T-cell (primary cell): ENCODE measurements at regions not wholly inside any gene's neighbourhood (a gene's known extent, or its start where the extent isn't known, plus 50 kb on each side); places are given as distances from the start of the nearest gene placed in this dataset.

Experiments
- ATAC-seq, 4 experiments: fragments of 200-7000 bp in 3 of 4; fragments of 150-1000 bp in 1 of 4; cut with Tn5 transposase; replicated peaks in 1 of 4; 1 replicate in 3 of 4; 2 replicates in 1 of 4; pipeline ENCODE4 v1.10.0; 2021; ENCODE audit warnings: moderate library complexity in 3 of 4, mild to moderate bottlenecking in 2 of 4, moderate number of reproducible peaks in 1 of 4
- CTCF ChIA-PET, 2 donors: fragments of 300-600 bp; sonication (Branson Sonifier 250); formaldehyde crosslinking; loops; one replicate each; lab custom pipeline; 2022; ENCODE audit warnings: antibody characterized with exemption in 2 of 2; lab: Charles Lee
- POLR2A ChIA-PET, 2 donors: fragments of 300-600 bp; sonication (Branson Sonifier 250); formaldehyde crosslinking; loops; one replicate each; lab custom pipeline; 2022; ENCODE audit warnings: antibody characterized with exemption in 2 of 2; lab: Charles Lee
- DNase-seq, 35 experiments: peaks; one replicate each; pipeline versions ENCODE4 v3.0.0 to v3.0.0-alpha.2; 2013 to 2023
- H3K27ac ChIP-seq: one replicate; pipeline ENCODE4 v1.5.1; 2013; ENCODE audit warnings: low read length
- H3K27me3 ChIP-seq, 2 experiments: replicated peaks in 1 of 2; 1 replicate in 1 of 2; 2 replicates in 1 of 2; pipeline versions ENCODE4 v1.6.1 to v1.7.0; 2013; ENCODE audit warnings: low read length in 1 of 2, mixed read lengths in 1 of 2; ENCODE audit not compliant: control insufficient read depth in 2 of 2, insufficient read depth in 2 of 2; ENCODE audit errors: extremely low read depth in 1 of 2
- H3K36me3 ChIP-seq, 2 donors: 1 replicate in 1 of 2; 2 replicates in 1 of 2; pipeline versions ENCODE4 v1.6.1 to v1.7.0; 2013; ENCODE audit warnings: low read length in 1 of 2; ENCODE audit not compliant: control insufficient read depth in 2 of 2, insufficient read depth in 1 of 2; ENCODE audit errors: extremely low read depth in 1 of 2
- H3K4me1 ChIP-seq, 2 experiments: 1 replicate in 1 of 2; 2 replicates in 1 of 2; pipeline versions ENCODE4 v1.6.1 to v1.7.0; 2013; ENCODE audit warnings: low read length in 2 of 2, mixed read lengths in 1 of 2; ENCODE audit not compliant: insufficient read depth in 2 of 2, control insufficient read depth in 1 of 2; ENCODE audit errors: extremely low read depth in 1 of 2
- H3K4me3 ChIP-seq, 2 donors: 1 replicate in 1 of 2; 2 replicates in 1 of 2; pipeline versions ENCODE4 v1.5.1 to v1.7.0; 2013; ENCODE audit warnings: mild to moderate bottlenecking in 2 of 2, low read length in 1 of 2, moderate library complexity in 1 of 2; ENCODE audit not compliant: control insufficient read depth in 1 of 2; ENCODE audit errors: extremely low read depth in 1 of 2
- H3K9me3 ChIP-seq: 2 replicates; pipeline ENCODE4 v1.7.0; 2013
- H3K27ac Mint-ChIP-seq, 2 donors: one replicate each; pipeline ENCODE4 v1.8.0; 2020 to 2021; ENCODE audit warnings: mild to moderate bottlenecking in 2 of 2, mixed read lengths in 2 of 2
- H3K27me3 Mint-ChIP-seq, 2 donors: one replicate each; pipeline ENCODE4 v1.8.0; 2021 to 2022; ENCODE audit warnings: mixed read lengths in 2 of 2
- H3K36me3 Mint-ChIP-seq: one replicate; pipeline ENCODE4 v1.8.0; 2021; ENCODE audit warnings: mixed read lengths
- H3K4me1 Mint-ChIP-seq, 3 donors: one replicate each; pipeline ENCODE4 v1.8.0; 2020 to 2022; ENCODE audit warnings: mixed read lengths in 3 of 3, mild to moderate bottlenecking in 1 of 3
- H3K4me3 Mint-ChIP-seq, 3 donors: one replicate each; pipeline ENCODE4 v1.8.0; 2020 to 2022; ENCODE audit warnings: mild to moderate bottlenecking in 3 of 3, mixed read lengths in 3 of 3, moderate library complexity in 3 of 3
- H3K9me3 Mint-ChIP-seq, 3 donors: one replicate each; pipeline ENCODE4 v1.8.0; 2020 to 2022; ENCODE audit warnings: mixed read lengths in 3 of 3
- WGBS: methylation state at CpG from one replicate; pipeline ENCODE4 v1.1.5; 2013; ENCODE audit warnings: missing lambda C conversion rate; ENCODE audit not compliant: insufficient coverage; 5-methylcytosine and 5-hydroxymethylcytosine counted together

GRCh38 chr15:39340903-39341645 lies 239.8 kb upstream of the THBS1 start:
- H3K27me3 ChIP-seq = no peaks in the 10 kb centered on the region
- WGBS = 94% methylated on average over 5 of the region's 13 CpGs
- no peak overlapping the region for H3K4me3 Mint-ChIP-seq
- CTCF ChIA-PET = no interaction called here
- H3K9me3 ChIP-seq = no peaks in the 10 kb centered on the region
- H3K27ac ChIP-seq = no peak overlapping the region
- no peak overlapping the region for H3K4me3 ChIP-seq
- ATAC-seq (no peak), DNase-seq (no peak)
- H3K36me3 ChIP-seq = no peaks in the 10 kb centered on the region
- peaks cover 3 to 12% of the 10 kb centered on the region in 2 donors for H3K27me3 Mint-ChIP-seq
- H3K4me1 ChIP-seq = no peaks in the 10 kb centered on the region
- H3K27ac Mint-ChIP-seq = no peak overlapping the region
- H3K9me3 Mint-ChIP-seq = peaks cover 0 to 5% (median 0%) of the 10 kb centered on the region in 3 donors
- H3K36me3 Mint-ChIP-seq = no peaks in the 10 kb centered on the region
- POLR2A ChIA-PET = no interaction called here
- no peaks in the 10 kb centered on the region for H3K4me1 Mint-ChIP-seq

DNA sequence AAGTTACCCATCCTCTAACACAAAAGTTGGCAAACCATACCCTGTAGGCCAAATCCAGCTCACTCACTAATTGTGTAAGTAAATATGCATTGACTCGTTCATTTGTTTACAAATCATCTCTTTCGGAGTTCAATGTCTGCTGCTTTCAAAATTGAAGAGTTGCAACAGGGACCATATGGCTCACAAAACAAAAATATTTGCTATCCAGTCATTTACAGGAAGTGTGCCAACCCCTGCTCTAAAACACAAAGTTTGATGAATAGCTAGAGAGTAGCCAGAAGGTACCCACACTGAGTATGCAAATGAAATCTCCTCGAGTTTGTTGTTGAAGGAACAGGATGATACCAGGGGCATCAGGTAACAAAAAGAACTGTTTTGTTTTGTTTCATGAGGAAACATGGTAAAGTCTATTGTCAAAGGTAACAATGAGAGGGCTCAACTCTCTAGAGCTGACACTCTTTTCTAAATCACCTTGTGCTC lies 236.2 kb upstream of the THBS1 start:
- no peak for DNase-seq
- Histone ChIP-seq H3K4me1 (no peaks in the 10 kb centered on the region), H3K9me3 (no peaks in the 10 kb centered on the region), H3K4me3 (no peak overlapping the region), H3K27ac (no peak overlapping the region), H3K27me3 (peaks cover 0 to 4% of the 10 kb centered on the region in 2 experiments), H3K36me3 (no peaks in the 10 kb centered on the region)
- Mint-ChIP-seq H3K4me1 (no peaks in the 10 kb centered on the region), H3K9me3 (peaks cover 0 to 5% (median 0%) of the 10 kb centered on the region in 3 donors), H3K27ac (no peak overlapping the region), H3K27me3 (peaks cover 0 to 7% of the 10 kb centered on the region in 2 donors), H3K36me3 (no peaks in the 10 kb centered on the region), H3K4me3 (no peak overlapping the region)
- whole genome bisulfite sequencing = 40% methylated on average over 1 of the region's 3 CpGs
- ATAC-seq = no peak
- POLR2A ChIA-PET = no interaction called here
- CTCF ChIA-PET = no interaction called here

DNA sequence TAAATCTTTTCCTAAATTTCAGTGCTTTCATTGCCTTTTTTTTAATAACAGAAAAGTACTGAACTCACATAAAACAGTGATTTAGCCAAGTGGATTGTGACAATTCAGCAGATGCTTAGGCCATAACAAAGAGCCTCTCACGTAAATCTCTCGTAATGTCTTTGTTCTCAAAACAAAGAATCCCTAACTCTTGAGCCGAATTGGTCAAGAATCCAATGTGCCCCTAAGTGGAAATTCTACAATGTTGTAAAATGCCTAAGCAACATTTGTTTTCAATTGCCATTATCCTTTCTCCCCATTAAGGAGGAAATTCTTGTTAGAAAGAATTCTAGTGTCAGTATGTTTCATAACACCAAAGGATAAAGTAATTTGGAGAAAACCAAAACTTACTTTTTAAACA lies 235.7 kb upstream of the THBS1 start:
- no peak for DNase-seq
- no peaks in the 10 kb centered on the region for H3K4me1 Mint-ChIP-seq
- Histone ChIP-seq H3K4me3 (no peak overlapping the region), H3K36me3 (no peaks in the 10 kb centered on the region), H3K27me3 (peaks cover 0 to 4% of the 10 kb centered on the region in 2 experiments), H3K9me3 (no peaks in the 10 kb centered on the region), H3K27ac (no peak overlapping the region), H3K4me1 (no peaks in the 10 kb centered on the region)
- POLR2A ChIA-PET = no interaction called here
- ATAC-seq = no peak
- no peaks in the 10 kb centered on the region for H3K36me3 Mint-ChIP-seq
- CTCF ChIA-PET = no interaction called here
- no CpG with 5 or more reads among the region's 3 CpGs for WGBS
- H3K27me3 Mint-ChIP-seq = peaks cover 0 to 7% of the 10 kb centered on the region in 2 donors
- no peak overlapping the region for H3K27ac Mint-ChIP-seq
- H3K9me3 Mint-ChIP-seq = peaks cover 0 to 5% (median 0%) of the 10 kb centered on the region in 3 donors
- no peak overlapping the region for H3K4me3 Mint-ChIP-seq

GRCh38 chr15:39347453-39347852 lies 233.4 kb upstream of the THBS1 start:
- H3K4me1 ChIP-seq = no peaks in the 10 kb centered on the region
- WGBS = no CpG with 5 or more reads among the region's 1 CpG
- peaks cover 0 to 4% of the 10 kb centered on the region in 2 experiments for H3K27me3 ChIP-seq
- H3K27me3 Mint-ChIP-seq = peaks cover 0 to 9% of the 10 kb centered on the region in 2 donors
- no peak for ATAC-seq
- no peak overlapping the region for H3K27ac ChIP-seq
- DNase-seq = no peak
- POLR2A ChIA-PET = no interaction called here
- no peaks in the 10 kb centered on the region for H3K9me3 ChIP-seq
- H3K4me3 ChIP-seq = no peak overlapping the region
- H3K27ac Mint-ChIP-seq = no peak overlapping the region
- no peak overlapping the region for H3K4me3 Mint-ChIP-seq
- peaks cover 0 to 5% (median 0%) of the 10 kb centered on the region in 3 donors for H3K9me3 Mint-ChIP-seq
- no peaks in the 10 kb centered on the region for H3K36me3 Mint-ChIP-seq
- H3K36me3 ChIP-seq = no peaks in the 10 kb centered on the region
- H3K4me1 Mint-ChIP-seq = no peaks in the 10 kb centered on the region
- CTCF ChIA-PET = no interaction called here

- CTCF ChIA-PET = no interaction called here
- Histone ChIP-seq H3K27ac (no peak overlapping the region), H3K4me3 (no peak overlapping the region), H3K36me3 (no peaks in the 10 kb centered on the region), H3K27me3 (peaks cover 0 to 4% of the 10 kb centered on the region in 2 experiments), H3K4me1 (no peaks in the 10 kb centered on the region), H3K9me3 (no peaks in the 10 kb centered on the region)
- Mint-ChIP-seq H3K27me3 (peaks cover 0 to 6% of the 10 kb centered on the region in 2 donors), H3K9me3 (no peaks in the 10 kb centered on the region), H3K27ac (no peak overlapping the region), H3K4me1 (no peaks in the 10 kb centered on the region), H3K4me3 (no peak overlapping the region), H3K36me3 (no peaks in the 10 kb centered on the region)
- WGBS = 52% methylated on average over 3 of the region's 4 CpGs
- no peak for ATAC-seq
- DNase-seq = no peak
- POLR2A ChIA-PET = no interaction called here
These were observed 230.1 kb upstream of the THBS1 start for GRCh38 chr15:39350785-39351184.

- no peak for DNase-seq
These were observed 226.7 kb upstream of the THBS1 start for GRCh38 chr15:39354189-39354588.

More at GRCh38 chr15:39354189-39354588, 226.7 kb upstream of the THBS1 start:
- ChIA-PET POLR2A (no interaction called here), CTCF (no interaction called here)
- Mint-ChIP-seq H3K9me3 (no peaks in the 10 kb centered on the region), H3K36me3 (no peaks in the 10 kb centered on the region), H3K4me1 (no peaks in the 10 kb centered on the region), H3K27ac (no peak overlapping the region), H3K4me3 (no peak overlapping the region), H3K27me3 (peaks cover 0 to 7% of the 10 kb centered on the region in 2 donors)
- H3K27ac ChIP-seq = no peak overlapping the region
- H3K4me3 ChIP-seq = no peak overlapping the region
- H3K4me1 ChIP-seq = no peaks in the 10 kb centered on the region
- no peaks in the 10 kb centered on the region for H3K36me3 ChIP-seq
- no peaks in the 10 kb centered on the region for H3K27me3 ChIP-seq
- WGBS = 83% methylated on average over 1 of the region's 3 CpGs
- H3K9me3 ChIP-seq = no peaks in the 10 kb centered on the region
- ATAC-seq = no peak
